ENCODE measurements at regions not wholly inside any gene's neighbourhood (a gene's known extent, or its start where the extent isn't known, plus 50 kb on each side); places are given as distances from the start of the nearest gene placed in this dataset.

GRCh38 chr11:79579063-79579462 lies 138.2 kb upstream of the TENM4 start:
- no peaks in the 10 kb centered on the region for H3K9me3 ChIP-seq
- DNase-seq (no peak), ATAC-seq (no peak)
- intact Hi-C loops (cut with DNase I; ENCODE audit: low total_unique reads), result no loop called here
- H3K27me3 ChIP-seq, result no peaks in the 10 kb centered on the region
- in situ Hi-C loops (cut with MboI; ENCODE audit: low sequenced_read_pairs in 4 of 4), result no loop called here
- TF ChIP-seq POLR2A (IDR thresholded peaks at IDR 0.05), result no peak
- H3K4me3 ChIP-seq, result no peak overlapping the region
- no peaks in the 10 kb centered on the region for H3K4me1 ChIP-seq
- H3K36me3 ChIP-seq, result no peaks in the 10 kb centered on the region
- H3K27ac ChIP-seq, result no peak overlapping the region

DNA sequence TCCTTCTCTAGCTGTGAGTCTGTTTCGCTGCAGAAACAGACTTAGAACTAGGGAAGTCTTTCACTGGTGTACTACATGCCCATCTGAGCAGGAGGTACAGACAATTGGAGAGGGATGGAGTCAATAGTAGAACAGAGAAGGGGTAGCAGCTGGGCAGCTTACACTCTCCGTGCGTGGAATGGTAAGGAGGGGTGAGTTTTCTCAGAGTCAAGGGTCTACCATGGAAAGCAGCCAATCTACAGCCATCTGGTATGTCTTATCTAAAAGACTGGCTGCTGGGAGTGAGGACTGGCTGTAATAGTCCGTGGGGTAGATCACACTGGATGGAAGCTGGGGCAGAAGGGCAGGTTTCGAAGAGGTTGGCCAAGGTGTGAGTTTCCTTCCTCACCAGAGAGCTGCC lies 137.3 kb upstream of the TENM4 start:
- TF ChIP-seq CTCF (IDR thresholded peaks at IDR 0.05 in 4 of 5, conservative IDR thresholded peaks at IDR 0.05 in 1 of 5), result no peak
- no peak for TF ChIP-seq POLR2A (IDR thresholded peaks at IDR 0.05)
- H3K4me3 ChIP-seq, result no peak overlapping the region
- H3K4me1 ChIP-seq, result no peaks in the 10 kb centered on the region
- no peak overlapping the region for H3K27ac ChIP-seq
- no peak for DNase-seq
- intact Hi-C loops (cut with DNase I; ENCODE audit: low total_unique reads) (no loop called here), in situ Hi-C loops (cut with MboI; ENCODE audit: low sequenced_read_pairs in 4 of 4) (no loop called here)
- no peaks in the 10 kb centered on the region for H3K36me3 ChIP-seq
- no peak for ATAC-seq
- H3K27me3 ChIP-seq, result no peaks in the 10 kb centered on the region
- H3K9me3 ChIP-seq, result no peaks in the 10 kb centered on the region

DNA sequence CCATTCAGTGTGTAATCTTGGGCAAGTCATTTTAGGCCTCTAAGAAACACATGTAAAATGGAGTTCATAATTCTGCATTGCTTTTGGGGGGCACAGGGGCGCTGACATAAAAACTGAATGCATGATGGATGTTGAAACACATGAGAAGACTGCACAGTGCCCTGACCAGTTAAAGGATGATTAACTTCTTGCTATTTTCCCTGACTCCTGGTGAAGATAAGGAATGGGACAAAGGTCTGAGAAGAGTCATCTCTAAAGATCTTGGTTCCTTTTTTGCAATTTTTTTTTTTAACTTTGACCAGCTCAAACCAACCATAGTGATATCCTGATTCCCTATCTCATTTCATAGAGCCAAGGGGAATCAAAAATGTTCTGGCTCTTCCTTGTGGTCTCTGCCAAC lies 134.9 kb upstream of the TENM4 start:
- Histone ChIP-seq H3K4me3 (no peak overlapping the region), H3K36me3 (no peaks in the 10 kb centered on the region), H3K27me3 (no peaks in the 10 kb centered on the region), H3K9me3 (no peaks in the 10 kb centered on the region), H3K27ac (no peak overlapping the region), H3K4me1 (no peaks in the 10 kb centered on the region)
- intact Hi-C loops (cut with DNase I; ENCODE audit: low total_unique reads) (no loop called here), in situ Hi-C loops (cut with MboI; ENCODE audit: low sequenced_read_pairs in 4 of 4) (no loop called here)
- DNase-seq (no peak), ATAC-seq (no peak)
- TF ChIP-seq POLR2A (IDR thresholded peaks at IDR 0.05) (no peak), CTCF (IDR thresholded peaks at IDR 0.05 in 4 of 5, conservative IDR thresholded peaks at IDR 0.05 in 1 of 5) (no peak)

DNA sequence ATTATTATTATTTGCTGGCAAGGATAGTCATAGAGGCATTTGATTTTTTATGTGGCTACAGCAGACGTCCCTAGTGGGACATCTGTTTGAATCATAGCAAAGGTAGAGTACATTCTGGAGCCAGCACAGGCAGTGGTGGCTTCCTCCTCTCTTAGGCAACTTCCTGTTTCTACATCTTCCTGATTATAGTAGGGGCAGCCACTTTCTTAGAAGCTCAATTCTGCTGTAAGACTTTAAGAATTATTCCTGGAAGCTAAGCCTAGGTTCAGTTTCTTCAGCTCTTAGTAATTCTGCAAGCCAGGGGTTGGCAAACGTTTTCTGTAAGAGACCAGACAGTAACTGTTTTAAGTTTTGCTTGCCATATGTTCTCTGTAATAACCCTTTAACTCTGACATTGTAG lies 129.3 kb upstream of the TENM4 start:
- no peak for ATAC-seq
- no peak overlapping the region for H3K27ac ChIP-seq
- H3K4me1 ChIP-seq, result no peaks in the 10 kb centered on the region
- TF ChIP-seq CTCF (IDR thresholded peaks at IDR 0.05 in 4 of 5, conservative IDR thresholded peaks at IDR 0.05 in 1 of 5) (no peak), POLR2A (IDR thresholded peaks at IDR 0.05) (no peak)
- intact Hi-C loops (cut with DNase I; ENCODE audit: low total_unique reads), result no loop called here
- no peak for DNase-seq
- no peaks in the 10 kb centered on the region for H3K36me3 ChIP-seq
- H3K9me3 ChIP-seq, result no peaks in the 10 kb centered on the region
- in situ Hi-C loops (cut with MboI; ENCODE audit: low sequenced_read_pairs in 4 of 4), result no loop called here
- H3K27me3 ChIP-seq, result no peaks in the 10 kb centered on the region
- no peak overlapping the region for H3K4me3 ChIP-seq

- no peaks in the 10 kb centered on the region for H3K4me1 ChIP-seq
- in situ Hi-C loops (cut with MboI; ENCODE audit: low sequenced_read_pairs in 4 of 4) (no loop called here), intact Hi-C loops (cut with DNase I; ENCODE audit: low total_unique reads) (no loop called here)
- H3K36me3 ChIP-seq, result no peaks in the 10 kb centered on the region
- ATAC-seq (no peak), DNase-seq (no peak)
- H3K4me3 ChIP-seq, result no peak overlapping the region
- H3K27ac ChIP-seq, result no peak overlapping the region
- TF ChIP-seq CTCF (IDR thresholded peaks at IDR 0.05 in 4 of 5, conservative IDR thresholded peaks at IDR 0.05 in 1 of 5) (no peak), POLR2A (IDR thresholded peaks at IDR 0.05) (no peak)
- no peaks in the 10 kb centered on the region for H3K9me3 ChIP-seq
- no peaks in the 10 kb centered on the region for H3K27me3 ChIP-seq
These were observed 123.6 kb upstream of the TENM4 start for GRCh38 chr11:79564288-79564925.

Measured in gastrocnemius medialis (tissue), 4 donors.